SW 1271 (cell line): ENCODE measurements at regions not wholly inside any gene's neighbourhood (a gene's known extent, or its start where the extent isn't known, plus 50 kb on each side); places are given as distances from the start of the nearest gene placed in this dataset.
"Not testable (repeated sequence)": the region's sequence is repeated elsewhere in the genome, so short reads cannot be mapped to it uniquely, and the experiment has no call there.

Experiments used
- DNase-seq, 2 experiments: peaks; one replicate each; lab custom pipeline; 2025; lab: John Stamatoyannopoulos, UW

DNA sequence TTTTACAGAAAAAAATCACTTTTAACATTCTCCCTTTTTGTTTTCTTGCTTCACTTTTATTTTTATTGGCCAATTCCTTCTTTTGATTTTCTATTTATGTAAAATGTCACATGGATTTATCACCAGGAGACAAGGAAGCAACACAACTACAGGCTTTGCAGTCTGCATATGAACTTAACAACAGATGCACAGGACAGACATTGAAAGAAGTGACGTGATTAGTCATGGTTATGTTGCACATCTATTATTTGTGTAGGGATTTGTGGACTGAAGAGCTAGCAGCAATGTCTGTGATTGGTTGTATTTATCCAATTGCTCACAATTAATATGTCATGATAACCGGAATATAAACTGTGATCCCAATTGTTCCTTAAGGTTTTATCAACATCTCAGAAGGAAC, 147.8 kb upstream of the KLF3 start:
- no peak for DNase-seq

DNA sequence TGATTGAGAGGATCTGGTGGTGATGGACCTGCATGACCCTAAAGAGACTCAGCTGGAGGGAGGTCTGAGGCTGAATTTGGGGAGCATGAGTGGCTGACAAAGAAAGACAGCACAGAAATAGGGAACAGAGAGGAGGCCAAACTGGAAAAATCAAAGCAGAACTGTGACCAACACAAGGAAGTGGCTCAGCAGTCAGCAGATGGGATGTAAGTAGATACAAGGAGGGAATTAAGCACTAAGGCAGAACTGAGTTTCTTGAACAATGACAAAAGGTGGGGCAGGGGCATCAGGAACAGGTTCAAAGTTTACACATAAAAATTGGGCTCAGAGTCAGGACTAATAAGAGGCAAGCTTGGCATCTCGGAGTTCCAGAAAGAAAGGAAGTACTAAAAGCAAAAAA, 144.3 kb upstream of the KLF3 start:
- no peak for DNase-seq

DNA sequence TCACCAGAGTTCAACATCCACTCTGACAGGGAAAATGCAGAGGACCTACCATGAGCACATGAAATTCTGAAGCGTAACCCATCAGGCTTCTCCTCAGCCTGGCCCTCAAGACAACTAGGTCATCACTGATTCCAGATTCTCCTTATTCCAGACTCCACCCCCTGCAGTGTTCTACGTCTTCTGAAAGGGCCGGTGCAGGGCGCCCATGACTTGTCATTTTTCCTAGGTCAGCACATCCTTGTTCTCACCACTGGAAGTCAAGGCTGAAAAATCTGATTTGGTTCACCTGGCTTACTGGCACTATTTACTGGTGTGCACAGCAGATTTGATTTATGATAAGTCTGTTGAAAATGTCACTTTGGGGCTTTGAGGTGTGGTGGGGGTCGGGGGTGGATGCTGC, 140.9 kb upstream of the KLF3 start:
- DNase-seq = no peak

DNA sequence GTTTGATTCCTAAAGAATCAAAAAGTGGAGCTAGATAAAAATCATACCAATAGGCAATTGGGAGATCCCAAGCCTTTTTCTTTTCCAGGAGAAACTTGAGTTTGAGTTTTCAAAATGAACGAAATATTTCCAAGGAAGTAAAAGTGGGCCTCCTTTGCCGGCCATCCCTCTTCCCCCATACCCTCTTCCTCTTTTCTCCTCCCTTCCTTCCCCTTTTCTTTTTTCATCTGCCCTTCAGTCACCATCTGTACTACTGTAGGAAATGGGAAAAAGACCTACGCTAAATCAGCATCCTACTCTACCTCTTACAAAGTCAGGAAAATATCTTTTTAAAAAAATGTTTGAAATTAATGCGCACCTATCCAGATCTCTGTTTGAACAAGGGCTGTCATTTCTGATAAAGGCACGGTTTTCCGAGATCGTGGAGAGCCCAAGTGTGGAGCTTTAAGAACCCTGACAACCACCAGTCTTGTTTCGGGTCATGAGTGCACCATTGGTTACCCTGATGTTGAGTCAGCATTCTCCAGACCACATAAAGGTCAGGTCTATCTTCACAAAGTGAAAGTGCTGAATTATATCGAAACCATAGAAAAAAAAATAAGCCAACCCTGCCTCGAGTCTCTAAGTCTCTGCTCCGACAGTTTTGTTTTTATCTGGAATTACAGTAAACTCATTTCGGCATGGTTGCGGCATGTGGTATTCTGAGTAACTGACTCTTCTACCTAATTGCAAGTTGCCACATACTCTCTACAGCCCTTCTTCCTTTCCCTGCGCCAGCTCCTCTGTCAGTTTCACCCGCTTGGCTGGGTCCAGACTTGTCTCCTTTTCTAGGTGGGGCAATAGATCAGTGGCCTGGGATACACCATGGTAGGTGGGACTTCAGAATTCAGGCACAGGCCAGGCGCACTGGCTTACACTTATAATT, 140.2 kb upstream of the KLF3 start:
- DNase-seq = no peak

DNA sequence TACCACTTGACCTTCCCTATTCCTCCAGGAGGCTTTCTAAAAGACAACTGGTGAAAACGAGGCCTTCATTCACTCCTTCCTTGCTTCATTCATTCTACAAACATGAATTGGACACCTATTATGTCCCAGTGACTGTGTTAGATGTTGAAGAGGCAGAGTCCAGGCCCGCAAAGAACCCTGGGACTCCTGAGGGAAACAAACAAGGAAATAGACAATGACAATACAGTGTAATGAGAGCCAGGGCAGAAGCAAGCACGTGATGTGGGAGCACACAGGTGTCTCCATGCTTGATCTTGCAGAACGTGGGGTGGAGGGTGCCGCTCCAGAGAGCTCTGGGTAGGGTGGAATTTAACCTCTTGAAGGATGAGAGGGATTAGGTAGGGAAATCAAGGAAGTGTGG, 137.6 kb upstream of the KLF3 start:
- no peak for DNase-seq

DNA sequence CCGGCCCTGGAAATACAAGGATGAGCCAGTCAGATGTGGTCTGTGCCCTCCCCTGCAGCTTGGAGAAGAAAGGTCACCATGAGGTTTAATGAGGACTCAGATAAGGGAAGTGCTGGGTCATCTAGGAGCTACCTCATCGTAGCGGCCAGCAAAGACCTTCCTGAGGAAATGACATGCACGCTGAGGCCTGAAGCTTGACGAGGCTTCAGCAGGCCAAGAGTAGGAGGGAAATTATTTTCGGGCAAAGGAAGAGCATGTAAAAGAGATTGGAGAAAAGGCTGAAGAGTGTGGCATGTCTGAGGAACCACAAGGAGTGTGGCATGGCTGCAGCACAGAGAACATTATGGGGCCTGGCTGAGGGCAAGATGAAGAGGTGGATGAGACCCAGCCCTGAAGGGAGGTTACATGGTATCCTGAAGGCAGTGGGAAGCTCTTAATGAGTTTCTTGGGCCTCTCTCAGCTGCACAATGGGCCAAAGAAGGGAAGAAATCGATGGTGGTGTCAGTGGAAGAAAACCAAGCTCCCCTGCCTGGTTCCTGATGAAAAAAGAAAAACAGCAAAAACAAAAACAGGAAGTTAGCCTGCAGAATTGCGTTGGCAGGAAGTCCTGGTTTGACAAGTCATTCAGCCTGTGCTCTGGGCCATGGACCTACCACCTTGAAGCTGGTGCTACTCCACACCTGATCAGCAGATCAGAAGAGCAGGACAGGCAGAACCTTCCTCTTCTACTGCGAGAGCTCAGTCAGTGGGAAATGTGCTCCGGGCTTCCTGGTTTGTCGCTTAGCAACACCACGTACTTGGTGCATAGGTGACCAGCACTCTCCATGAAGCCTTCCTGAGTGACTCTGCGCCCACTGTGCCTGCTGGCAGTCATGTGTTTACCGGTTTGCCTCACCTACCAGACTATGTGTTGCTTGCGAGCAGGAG, 134.5 kb upstream of the KLF3 start:
- DNase-seq = no peak

DNA sequence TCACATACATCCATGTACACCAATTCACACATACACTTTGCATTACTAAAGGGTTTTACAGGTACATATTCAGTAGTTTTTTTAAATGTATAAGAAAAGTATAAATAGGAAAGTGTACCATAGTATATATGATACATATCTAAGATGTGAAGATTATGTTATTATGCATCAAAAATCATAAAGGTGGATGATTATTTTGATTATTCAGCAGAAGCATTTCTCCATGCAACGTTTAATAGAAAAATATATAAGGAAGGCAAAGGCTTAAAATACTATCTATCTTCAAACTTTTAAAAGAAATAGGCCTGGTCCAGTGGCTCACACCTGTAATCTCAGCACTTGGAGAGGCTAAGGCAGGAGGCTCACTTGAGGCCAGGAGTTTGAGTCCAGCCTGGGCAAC, 133.5 kb upstream of the KLF3 start:
- DNase-seq = no peak

DNA sequence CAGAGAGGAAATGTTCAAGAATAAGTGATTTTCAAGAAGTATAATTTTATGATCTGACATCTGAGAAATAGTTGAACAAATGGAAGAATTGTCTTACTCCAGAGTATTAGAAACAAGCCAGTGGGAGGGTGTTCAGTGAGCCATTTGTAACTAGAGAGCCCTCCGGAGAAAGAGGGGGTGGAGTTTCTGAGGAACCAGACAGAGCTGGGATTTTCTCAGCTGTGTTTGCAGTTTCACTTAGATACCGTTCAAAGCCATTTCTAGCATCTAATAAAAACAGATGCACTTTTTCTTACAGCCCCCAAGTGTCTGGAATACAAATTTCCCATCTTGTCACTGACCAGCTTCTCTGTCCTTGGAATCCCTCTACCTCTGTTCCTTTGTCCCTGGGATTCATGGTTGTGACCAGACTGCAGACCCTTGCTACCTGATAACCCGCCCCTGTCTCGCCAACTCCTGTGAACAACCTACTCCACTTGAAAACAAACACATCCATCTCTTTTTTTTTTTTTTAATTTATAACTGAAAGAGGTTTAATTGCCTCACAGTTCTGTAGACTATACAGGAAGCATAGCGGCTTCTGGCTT, 132.8 kb upstream of the KLF3 start:
- no peak for DNase-seq

DNA sequence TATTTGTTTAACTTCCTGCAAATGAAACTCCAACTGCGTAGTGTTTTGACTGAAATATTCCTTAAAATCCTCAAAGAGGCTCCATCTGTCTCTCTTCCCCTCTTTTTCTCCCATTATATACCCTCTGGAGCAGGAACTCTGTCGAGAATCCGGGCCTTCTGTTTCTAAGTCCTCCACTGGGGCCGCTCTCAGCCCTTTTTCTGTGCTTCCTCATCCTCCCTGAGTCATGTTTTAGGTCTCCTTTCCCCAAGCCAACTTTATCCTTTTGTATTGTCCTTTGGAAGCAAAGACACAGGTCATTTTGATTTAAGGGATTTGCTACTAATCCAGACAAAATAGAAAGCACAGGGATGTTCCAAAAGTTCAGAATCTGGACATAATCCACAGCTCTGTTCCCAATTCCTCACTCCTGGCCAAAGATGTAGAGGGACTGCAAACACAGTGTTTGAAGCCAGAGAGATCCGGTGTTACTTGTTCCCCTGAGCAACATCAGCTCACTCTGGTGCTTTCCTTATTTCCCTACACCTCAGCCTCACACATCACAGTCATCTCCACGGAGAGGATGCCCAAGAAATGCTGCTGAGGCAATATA, 131.0 kb upstream of the KLF3 start:
- DNase-seq = no peak

DNA sequence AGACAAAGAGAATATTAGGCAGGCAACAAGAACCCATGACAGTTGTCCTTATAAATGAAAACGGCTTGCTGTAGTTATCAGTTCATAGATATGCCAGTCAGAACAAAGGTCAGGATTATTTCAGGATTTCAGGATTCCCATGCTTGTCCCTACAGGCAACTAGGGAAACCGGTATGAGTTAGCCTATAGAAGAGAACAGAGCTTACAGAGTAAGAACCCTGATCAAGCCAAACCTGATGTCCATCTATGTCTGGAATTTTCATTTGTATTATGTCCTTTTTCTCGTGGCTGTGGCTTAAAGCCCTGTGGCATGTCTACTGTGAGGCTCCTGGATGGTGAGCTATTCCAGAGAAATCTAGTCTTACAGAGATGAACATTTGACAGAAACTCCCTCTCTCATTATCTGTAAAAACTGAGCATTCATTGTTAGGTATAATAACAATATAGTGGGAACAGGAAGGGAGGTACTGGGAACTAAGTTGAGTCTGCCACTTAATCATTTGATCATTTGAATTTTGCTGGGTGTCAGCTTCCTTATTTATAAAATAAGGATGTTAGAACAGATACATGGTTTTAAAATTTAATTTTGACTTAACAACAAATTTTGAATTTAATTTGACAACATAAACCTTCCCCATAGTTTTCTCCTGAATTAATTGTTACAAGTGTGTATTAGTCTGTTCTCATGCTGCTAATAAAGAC, 129.5 kb upstream of the KLF3 start:
- DNase-seq = no peak

DNA sequence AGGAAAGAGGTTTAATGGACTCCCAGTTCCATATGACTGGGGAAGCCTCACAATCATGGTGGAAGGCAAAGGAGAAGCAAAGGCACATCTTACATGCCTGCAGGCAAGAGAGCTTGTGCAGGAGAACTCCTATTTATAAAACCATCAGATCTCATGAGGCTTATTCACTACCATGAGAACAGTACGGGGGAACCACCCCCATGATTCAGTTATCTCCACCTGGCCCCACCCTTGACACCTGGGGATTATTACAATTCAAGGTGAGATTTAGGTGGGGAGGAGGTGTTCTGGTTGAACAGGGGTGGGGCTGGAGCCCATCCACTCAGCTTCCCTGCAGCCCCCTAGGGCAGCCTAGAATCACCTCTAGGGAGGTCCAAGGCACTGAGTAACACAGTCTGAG, 128.9 kb upstream of the KLF3 start:
- DNase-seq = not testable (repeated sequence)

DNA sequence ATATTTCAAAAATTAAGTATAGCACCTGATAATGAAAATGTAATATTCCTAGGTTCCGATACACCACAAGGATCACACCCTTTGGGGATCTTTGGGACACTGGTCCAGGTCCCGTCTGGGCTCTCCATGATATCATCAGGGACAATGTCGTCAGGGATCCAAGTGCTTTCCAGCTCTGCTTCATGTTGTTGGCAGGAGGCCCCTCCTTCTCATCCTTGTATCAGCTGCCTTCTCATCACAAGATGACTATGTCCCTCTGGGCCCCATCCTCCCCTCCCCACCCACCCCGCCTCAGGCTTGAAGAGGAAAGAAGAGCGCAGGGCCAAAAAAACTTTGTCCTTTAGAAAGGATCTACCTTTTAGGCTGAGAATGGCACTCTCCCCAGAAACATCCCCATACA, 128.3 kb upstream of the KLF3 start:
- no peak for DNase-seq

DNA sequence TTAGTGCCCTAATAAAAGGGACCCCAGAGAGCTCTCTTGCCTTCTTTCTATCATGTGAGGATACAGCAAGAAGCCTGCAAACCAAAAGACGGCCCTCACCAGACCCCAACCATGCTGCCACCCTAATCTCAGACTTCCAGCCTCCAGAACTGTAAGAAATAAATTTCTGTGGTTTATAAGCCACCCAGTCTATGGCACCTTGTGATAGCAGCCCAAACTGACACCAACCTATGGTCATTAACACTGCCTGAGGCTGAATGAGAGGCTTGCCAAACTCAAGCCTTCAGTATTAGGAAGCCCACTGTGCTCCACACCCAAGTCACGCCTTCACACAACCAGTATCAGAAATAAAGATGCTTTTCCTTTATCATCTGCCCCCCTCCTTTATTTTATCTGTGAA, 127.3 kb upstream of the KLF3 start:
- no peak for DNase-seq

DNA sequence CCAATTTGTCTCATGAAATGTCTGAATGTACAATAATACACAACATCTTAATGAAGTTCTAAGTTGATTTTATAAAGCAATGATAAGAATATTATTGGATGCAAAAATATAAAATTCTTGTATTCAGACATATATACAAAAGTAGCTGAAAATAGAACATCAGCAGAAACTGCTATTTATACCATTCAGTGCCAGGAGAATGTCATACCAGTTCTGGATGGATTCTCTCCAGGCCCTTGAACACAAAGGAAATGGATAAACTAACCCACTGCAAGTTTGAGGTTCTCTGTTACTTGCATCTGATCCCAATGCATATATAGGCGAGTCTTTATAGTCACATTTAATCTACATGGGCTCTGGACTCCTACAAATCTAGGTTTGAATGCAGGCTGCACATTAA, 126.3 kb upstream of the KLF3 start:
- no peak for DNase-seq

DNA sequence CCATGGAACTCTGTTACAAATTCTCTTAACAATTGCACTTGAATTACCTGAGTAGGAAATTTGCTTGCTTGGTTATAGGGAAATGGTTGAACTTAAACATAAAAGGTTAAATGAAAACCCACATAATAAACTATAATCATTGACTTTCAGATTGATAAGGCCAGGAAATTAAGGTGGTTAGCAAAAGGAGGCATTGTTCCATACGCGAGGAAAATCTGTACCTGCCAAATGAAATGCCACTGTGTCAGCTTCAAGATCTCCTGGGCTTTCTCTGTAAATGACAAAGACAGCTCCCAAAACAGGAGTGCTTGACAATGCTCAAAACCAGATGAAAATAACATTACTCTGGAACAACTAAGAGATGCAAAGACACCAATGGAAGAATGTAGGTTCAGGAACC, 125.5 kb upstream of the KLF3 start:
- DNase-seq = no peak

DNA sequence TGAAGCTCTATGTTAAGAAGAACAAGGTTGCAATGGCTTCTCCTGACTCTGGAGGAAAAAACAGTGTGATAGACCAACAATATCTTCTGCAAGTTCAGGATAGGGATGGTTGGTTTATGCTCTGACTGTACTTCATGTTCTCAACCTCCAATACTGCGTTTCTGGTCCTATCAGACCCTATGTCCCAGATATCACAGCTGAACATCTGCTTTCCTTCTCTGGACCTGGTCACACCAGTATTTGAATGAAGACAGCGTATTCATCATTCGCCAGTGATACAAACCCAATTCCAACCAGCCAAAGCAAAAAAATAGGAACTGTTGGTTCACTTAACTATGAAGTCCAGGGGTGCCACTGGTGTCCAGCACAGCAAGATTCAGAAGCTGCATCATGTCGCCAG, 124.5 kb upstream of the KLF3 start:
- DNase-seq = no peak

DNA sequence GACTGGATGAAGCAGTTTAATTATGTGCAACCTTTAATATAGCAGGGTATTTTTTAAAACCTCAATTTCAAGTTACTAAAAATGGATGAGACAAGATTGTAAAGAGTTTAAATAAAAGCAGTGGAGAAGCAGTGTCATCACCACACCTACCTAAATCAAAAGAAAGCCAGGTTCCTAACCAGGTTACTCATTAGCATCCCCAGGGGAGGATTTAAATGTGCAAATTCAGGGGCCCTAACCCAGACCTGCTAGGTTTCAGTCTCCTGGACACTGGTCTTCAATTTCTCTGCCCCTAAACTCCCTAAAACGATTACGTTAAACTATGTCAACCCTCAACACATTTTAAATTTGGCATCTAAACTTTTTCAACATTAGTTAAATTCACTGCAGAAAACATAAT, 116.9 kb upstream of the KLF3 start:
- no peak for DNase-seq

DNA sequence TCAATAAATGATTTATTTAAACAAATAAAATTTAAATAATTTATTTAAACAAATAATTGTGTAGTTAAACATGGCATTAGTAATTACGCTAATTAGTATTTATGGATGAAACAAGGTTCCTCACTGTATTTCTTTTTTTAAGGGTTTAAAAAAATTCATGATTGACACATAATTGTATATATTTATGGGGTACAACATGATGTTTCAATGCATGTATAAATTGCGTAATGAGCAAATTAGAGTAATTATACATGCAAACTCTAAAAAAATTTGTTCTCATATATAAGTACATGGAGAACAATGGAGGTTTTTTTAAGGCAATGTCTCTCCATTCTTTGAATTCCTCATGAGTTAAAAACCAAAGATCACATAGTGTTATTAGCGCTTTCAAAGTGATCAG, 115.7 kb upstream of the KLF3 start:
- no peak for DNase-seq

DNA sequence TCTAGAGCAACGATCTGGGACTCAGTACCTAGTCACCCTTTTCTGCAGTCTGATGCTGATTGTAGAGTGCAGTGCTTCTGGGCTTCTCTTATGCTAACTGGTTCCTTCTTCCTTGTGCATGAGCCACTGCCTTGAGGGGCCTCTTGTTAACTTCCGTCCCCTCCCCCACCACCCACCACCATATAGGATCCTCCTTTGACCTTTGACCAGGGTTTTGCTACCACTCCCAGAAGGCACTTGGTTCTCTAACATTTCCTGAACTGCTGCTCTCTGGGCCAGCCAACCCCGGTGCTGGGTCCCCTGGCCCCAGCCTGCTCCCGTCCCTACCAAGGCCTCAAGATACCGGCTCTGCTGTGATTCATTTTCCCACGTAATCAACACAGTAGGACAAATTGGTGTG, 104.6 kb upstream of the KLF3 start:
- DNase-seq = no peak

DNA sequence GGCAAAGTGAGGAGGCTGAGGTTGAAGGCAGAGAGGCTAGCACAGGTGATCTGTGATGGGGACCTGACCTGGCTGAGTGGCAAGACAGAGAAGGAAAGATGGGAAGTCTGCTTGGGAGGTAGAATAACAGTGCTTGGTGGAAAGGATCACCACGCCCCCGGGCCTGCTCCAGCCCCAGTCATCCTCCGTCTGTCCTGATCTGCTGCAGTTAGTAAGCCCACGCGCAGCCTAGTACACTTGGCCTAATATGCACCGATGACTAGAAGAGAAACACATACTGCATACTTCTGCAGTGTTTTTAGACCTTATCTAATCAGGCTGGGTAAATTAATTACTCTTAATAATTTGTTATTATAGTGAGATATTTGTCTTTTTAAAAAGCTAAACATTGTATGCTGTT, 103.7 kb upstream of the KLF3 start:
- no peak for DNase-seq

DNA sequence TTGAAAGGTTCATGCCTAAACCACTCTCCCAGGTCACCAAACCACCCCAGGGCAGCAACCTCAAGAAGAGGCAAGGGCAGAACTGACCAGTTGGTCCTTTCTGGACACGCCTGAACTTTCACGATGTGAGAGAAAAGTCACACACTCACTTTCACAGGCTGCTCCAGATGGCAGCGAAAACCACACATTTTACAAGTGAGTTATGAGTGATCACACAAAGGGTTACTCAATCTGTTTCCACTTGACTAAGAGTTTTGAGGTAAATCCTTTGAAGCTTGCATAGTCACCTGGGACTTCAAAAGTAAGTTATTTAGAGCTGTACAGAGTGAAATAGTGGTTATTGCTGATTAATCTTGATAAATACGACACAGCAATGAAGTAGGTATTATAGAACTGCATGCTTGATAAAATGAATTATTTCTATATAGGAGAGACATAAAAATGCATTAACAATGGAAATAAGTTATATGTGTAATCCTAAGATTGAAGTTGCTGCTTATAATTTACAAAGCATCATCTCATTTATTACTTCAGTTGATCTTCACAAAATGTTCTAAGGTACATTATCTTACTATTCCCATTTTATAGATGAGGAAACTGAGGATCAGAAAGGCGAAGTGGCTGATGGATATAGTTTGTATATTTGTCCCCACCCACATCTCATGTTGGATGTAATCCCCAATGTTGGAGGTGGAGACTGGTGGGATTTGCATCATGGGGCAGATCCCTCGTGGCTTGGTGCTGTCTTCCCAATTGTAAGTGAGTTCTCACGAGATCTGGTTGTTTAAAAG, 103.0 kb upstream of the KLF3 start:
- no peak for DNase-seq
